ENCODE measurements at regions not wholly inside any gene's neighbourhood (a gene's known extent, or its start where the extent isn't known, plus 50 kb on each side); places are given as distances from the start of the nearest gene placed in this dataset.

DNA sequence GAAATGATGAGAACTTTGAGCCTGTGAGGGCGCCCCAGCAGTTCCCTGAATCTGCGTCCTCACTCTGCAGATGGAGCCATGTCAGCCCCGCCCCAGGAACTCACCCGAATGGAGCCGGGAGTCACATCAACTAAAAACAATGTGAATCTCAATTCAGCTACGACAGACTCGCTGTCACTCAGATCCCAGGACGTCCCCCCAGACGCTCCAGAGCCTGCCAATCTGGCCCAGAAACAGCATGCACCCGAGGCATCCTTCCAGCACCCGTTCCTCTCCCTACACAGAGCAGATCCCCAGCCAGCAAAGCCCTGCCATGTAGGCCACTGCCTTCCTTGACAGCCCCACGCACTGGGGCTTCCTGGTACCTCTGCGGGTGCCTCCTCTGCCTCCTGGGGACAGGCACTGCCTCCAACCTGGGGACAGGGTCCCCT, 248.0 kb downstream of the TTLL2 start:
- DNase-seq (ENCODE audit: extremely low spot score, unreplicated experiment), result peak; percentile 60
- Mint-ChIP-seq H3K4me3 (no peak overlapping the region), H3K27me3 (no peaks in the 10 kb centered on the region), H3K4me1 (ENCODE audit: unreplicated experiment) (peaks cover 23% of the 10 kb centered on the region), H3K9me3 (peaks cover 4% of the 10 kb centered on the region), H3K36me3 (no peaks in the 10 kb centered on the region), H3K27ac (no peak overlapping the region)
- TF ChIP-seq, protein P1, sequence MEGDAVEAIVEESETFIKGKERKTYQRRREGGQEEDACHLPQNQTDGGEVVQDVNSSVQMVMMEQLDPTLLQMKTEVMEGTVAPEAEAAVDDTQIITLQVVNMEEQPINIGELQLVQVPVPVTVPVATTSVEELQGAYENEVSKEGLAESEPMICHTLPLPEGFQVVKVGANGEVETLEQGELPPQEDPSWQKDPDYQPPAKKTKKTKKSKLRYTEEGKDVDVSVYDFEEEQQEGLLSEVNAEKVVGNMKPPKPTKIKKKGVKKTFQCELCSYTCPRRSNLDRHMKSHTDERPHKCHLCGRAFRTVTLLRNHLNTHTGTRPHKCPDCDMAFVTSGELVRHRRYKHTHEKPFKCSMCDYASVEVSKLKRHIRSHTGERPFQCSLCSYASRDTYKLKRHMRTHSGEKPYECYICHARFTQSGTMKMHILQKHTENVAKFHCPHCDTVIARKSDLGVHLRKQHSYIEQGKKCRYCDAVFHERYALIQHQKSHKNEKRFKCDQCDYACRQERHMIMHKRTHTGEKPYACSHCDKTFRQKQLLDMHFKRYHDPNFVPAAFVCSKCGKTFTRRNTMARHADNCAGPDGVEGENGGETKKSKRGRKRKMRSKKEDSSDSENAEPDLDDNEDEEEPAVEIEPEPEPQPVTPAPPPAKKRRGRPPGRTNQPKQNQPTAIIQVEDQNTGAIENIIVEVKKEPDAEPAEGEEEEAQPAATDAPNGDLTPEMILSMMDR (conservative IDR thresholded peaks at IDR 0.05), result no peak

- peak; percentile 53 for DNase-seq (ENCODE audit: extremely low spot score, unreplicated experiment)
- Mint-ChIP-seq H3K27me3 (no peaks in the 10 kb centered on the region), H3K27ac (peak overlapping the region; percentile 32), H3K4me3 (peak overlapping the region; percentile 8), H3K9me3 (peaks cover 4% of the 10 kb centered on the region), H3K36me3 (no peaks in the 10 kb centered on the region), H3K4me1 (ENCODE audit: unreplicated experiment) (peaks cover 23% of the 10 kb centered on the region)
- TF ChIP-seq, protein P1 (conservative IDR thresholded peaks at IDR 0.05), result no peak
These were observed 248.8 kb downstream of the TTLL2 start for GRCh38 chr6:167573461-167574215.

- Mint-ChIP-seq H3K27me3 (no peaks in the 10 kb centered on the region), H3K36me3 (no peaks in the 10 kb centered on the region), H3K4me3 (no peak overlapping the region), H3K4me1 (ENCODE audit: unreplicated experiment) (peaks cover 27% of the 10 kb centered on the region), H3K27ac (no peak overlapping the region), H3K9me3 (peaks cover 4% of the 10 kb centered on the region)
- TF ChIP-seq, protein P1 (conservative IDR thresholded peaks at IDR 0.05), result no peak
- peak; percentile 60 for DNase-seq (ENCODE audit: extremely low spot score, unreplicated experiment)
These were observed 249.7 kb downstream of the TTLL2 start for GRCh38 chr6:167574431-167575151.

DNA sequence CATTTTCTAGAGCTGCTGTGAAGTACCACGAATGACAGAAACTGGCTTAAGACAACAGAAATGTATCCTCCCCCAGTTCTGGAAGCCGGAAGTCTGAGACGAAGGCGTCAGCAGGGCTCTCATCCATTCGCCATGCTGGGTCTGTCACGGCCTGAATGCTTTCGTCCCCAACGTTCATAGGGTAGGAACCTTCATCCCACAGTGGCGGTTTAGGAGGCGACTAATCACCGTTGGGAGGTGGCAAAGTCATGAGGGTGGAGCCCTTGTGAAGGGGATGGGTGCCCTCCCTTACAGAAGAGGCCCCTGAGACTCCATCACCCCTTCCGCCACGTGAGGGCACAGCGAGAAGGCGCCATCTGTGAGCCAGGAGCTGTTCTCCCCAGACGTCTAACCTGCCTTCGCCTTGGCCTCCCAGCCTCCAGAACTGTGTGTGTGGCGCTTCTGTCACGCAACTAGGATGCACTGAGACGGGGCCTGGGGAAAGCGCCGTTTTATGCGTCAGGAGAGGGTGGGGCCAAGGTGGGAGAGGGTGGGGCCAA, 250.3 kb downstream of the TTLL2 start:
- Mint-ChIP-seq H3K4me1 (ENCODE audit: unreplicated experiment) (peaks cover 31% of the 10 kb centered on the region), H3K27me3 (no peaks in the 10 kb centered on the region), H3K36me3 (no peaks in the 10 kb centered on the region), H3K4me3 (no peak overlapping the region), H3K27ac (no peak overlapping the region), H3K9me3 (peaks cover 4% of the 10 kb centered on the region)
- peak; percentile 55 for DNase-seq (ENCODE audit: extremely low spot score, unreplicated experiment)
- TF ChIP-seq, protein P1 (conservative IDR thresholded peaks at IDR 0.05), result no peak

GRCh38 chr6:167576050-167576741, 250.5 kb upstream of the AFDN start:
- H3K27ac Mint-ChIP-seq, result peak overlapping the region; percentile 65
- H3K27me3 Mint-ChIP-seq, result no peaks in the 10 kb centered on the region
- TF ChIP-seq, protein P1 (conservative IDR thresholded peaks at IDR 0.05), result no peak
- peak; percentile 55 for DNase-seq (ENCODE audit: extremely low spot score, unreplicated experiment)
- H3K4me3 Mint-ChIP-seq, result no peak overlapping the region
- peaks cover 4% of the 10 kb centered on the region for H3K9me3 Mint-ChIP-seq
- H3K4me1 Mint-ChIP-seq (ENCODE audit: unreplicated experiment), result peaks cover 37% of the 10 kb centered on the region
- H3K36me3 Mint-ChIP-seq, result no peaks in the 10 kb centered on the region
